ENCODE measurements at regions not wholly inside any gene's neighbourhood (a gene's known extent, or its start where the extent isn't known, plus 50 kb on each side); places are given as distances from the start of the nearest gene placed in this dataset.
"Not testable (repeated sequence)": the region's sequence is repeated elsewhere in the genome, so short reads cannot be mapped to it uniquely, and the experiment has no call there.

- no peak for DNase-seq (ENCODE audit: low read depth)
- Histone ChIP-seq H3K36me3 (ENCODE audit: control insufficient read depth, insufficient read depth, low read length) (no peaks in the 10 kb centered on the region), H3K4me3 (ENCODE audit: low read depth, low read length) (no peak overlapping the region), H3K27me3 (ENCODE audit: control insufficient read depth, insufficient read depth, low read length) (no peaks in the 10 kb centered on the region)
- TF ChIP-seq CTCF (IDR thresholded peaks at IDR 0.05; ENCODE audit: insufficient read depth, low read depth, low read length) = no peak
- POLR2A ChIA-PET = no interaction called here
- CTCF ChIA-PET = no interaction called here
These were observed 142.6 kb upstream of the CPHXL start for GRCh38 chr16:75868636-75869632.

DNA sequence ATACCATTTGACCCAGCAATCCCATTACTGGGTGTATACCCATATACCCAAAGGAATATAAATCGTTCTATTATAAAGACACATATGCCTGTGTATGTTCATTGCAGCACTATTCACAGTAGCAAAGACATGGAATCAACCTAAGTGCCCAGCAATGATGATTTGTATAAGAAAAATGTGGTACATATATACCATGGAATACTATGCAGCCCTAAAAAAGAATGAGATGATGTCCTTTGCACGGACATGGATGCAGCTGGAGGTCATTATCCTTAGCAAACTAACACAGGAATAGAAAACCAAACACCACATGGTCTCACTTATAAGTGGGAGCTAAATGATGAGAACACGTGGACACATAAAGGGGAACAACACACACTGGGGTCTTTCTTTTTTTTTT is 155.0 kb upstream of the CPHXL start:
- CTCF ChIA-PET; POLR2A ChIA-PET; H3K4me3 ChIP-seq (ENCODE audit: low read depth, low read length): not testable (repeated sequence)

GRCh38 chr16:75899163-75899562 is 172.9 kb upstream of the CPHXL start:
- no peak for DNase-seq (ENCODE audit: low read depth)
- H3K36me3 ChIP-seq (ENCODE audit: control insufficient read depth, insufficient read depth, low read length) = no peaks in the 10 kb centered on the region
- ChIA-PET CTCF (no interaction called here), POLR2A (no interaction called here)
- no peaks in the 10 kb centered on the region for H3K27me3 ChIP-seq (ENCODE audit: control insufficient read depth, insufficient read depth, low read length)
- H3K4me3 ChIP-seq (ENCODE audit: low read depth, low read length) = no peak overlapping the region
- no peak for TF ChIP-seq CTCF (IDR thresholded peaks at IDR 0.05; ENCODE audit: insufficient read depth, low read depth, low read length)

More for the DNA sequence above, 155.0 kb upstream of the CPHXL start:
- not testable (repeated sequence) for H3K27me3 ChIP-seq (ENCODE audit: control insufficient read depth, insufficient read depth, low read length); H3K36me3 ChIP-seq (ENCODE audit: control insufficient read depth, insufficient read depth, low read length); DNase-seq (ENCODE audit: low read depth)

DNA sequence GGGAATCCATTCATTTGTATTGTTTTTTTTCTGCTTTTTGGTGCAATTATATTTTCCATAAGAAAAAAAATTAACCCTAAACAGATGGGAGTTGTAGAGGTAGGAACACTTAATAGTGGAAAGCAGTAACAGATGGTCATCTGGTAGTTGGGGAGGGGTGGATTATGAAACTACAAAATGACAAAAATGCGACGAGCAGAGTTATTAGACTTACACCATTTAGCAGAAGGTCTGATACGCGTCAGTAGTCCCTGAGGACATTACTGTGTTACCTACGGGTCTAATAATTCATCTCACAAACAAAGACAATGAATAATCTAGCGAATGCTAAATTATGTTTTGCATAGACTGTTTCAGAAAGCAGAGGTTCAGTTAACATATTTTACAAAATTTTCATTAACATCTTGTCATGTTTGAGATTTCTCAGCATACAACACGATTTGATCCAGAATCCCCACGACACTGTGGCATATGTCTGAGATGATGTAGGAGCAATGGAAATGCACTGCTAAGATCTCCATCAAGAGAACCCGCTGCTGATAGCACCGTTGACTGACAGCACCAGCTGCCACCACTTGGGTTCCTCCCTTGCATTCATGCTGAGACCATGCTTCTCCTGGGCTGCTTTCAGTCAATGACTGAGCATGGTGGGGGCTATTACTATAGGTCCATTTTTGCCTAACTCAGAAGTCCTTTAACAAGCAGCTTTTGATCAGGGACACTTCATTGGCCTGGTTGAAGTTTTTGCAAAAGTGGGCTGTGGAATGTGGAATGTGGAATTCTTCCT is 182.2 kb upstream of the CPHXL start:
- CTCF ChIA-PET = no interaction called here
- POLR2A ChIA-PET = no interaction called here

DNA sequence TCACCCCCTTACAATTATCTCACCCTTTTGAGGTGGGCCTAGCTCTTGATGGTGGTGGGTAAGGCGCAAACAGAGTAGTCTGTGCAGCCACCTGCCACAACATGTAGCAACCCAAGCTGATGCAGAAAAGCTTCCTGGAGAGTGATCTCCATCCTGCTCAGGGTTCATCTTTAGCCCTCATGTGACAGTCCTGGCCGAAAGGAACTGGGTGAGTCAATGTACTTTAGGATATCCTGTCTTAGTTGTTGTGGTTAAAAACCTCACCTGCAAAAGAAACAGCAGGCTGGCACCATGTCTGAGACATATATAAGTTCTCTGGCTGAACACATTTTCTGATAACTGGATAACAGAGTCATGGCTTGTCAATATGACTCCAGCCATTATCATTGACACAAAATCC is 183.5 kb upstream of the CPHXL start:
- ChIA-PET CTCF (no interaction called here), POLR2A (no interaction called here)
- DNase-seq (ENCODE audit: low read depth) = no peak
- Histone ChIP-seq H3K36me3 (ENCODE audit: control insufficient read depth, insufficient read depth, low read length) (no peaks in the 10 kb centered on the region), H3K27me3 (ENCODE audit: control insufficient read depth, insufficient read depth, low read length) (no peaks in the 10 kb centered on the region), H3K4me3 (ENCODE audit: low read depth, low read length) (no peak overlapping the region)
- TF ChIP-seq CTCF (IDR thresholded peaks at IDR 0.05; ENCODE audit: insufficient read depth, low read depth, low read length) = no peak

More for the DNA sequence above, 182.2 kb upstream of the CPHXL start:
- Histone ChIP-seq H3K27me3 (ENCODE audit: control insufficient read depth, insufficient read depth, low read length) (no peaks in the 10 kb centered on the region), H3K4me3 (ENCODE audit: low read depth, low read length) (no peak overlapping the region), H3K36me3 (ENCODE audit: control insufficient read depth, insufficient read depth, low read length) (no peaks in the 10 kb centered on the region)
- no peak for DNase-seq (ENCODE audit: low read depth)
- no peak for TF ChIP-seq CTCF (IDR thresholded peaks at IDR 0.05; ENCODE audit: insufficient read depth, low read depth, low read length)

Data from BJ (cell line).